K562 (cell line): ENCODE measurements at regions not wholly inside any gene's neighbourhood (a gene's known extent, or its start where the extent isn't known, plus 50 kb on each side); places are given as distances from the start of the nearest gene placed in this dataset.

Source experiments
- ATAC-seq: fragments of 200-7000 bp; cut with Tn5 transposase; 3 replicates; pipeline ENCODE4 v1.9.1; 2020; ENCODE audit warnings: moderate library complexity
- BruUV-seq: library from RNA; stranded (reverse); fragments of 400-500 nt; replicated peaks from 2 replicates; lab custom pipeline; 2021; lab: Mats Ljungman, UMichigan
- CTCF ChIA-PET: fragments of 300-600 bp; formaldehyde crosslinking; extraction: SDS; loops from one replicate; lab custom pipeline; 2021; ENCODE audit warnings: low intra/inter-chr PET ratio; lab: Yijun Ruan, JAX
- POLR2A ChIA-PET: fragments of 300-600, 350-650 bp; sonication (Branson Sonifier 250); formaldehyde crosslinking; extraction: SDS; loops from one replicate; lab custom pipeline; 2021; ENCODE audit warnings: antibody characterized with exemption, inconsistent platforms; lab: Yijun Ruan, JAX
- DNase-seq, 4 experiments: peaks; one replicate each; pipeline versions ENCODE4 v3.0.0 to v3.0.0-alpha.2; 2011 to 2018; ENCODE audit warnings: low spot score in 3 of 4, mixed read lengths in 3 of 4; ENCODE audit errors: extremely low read depth in 1 of 4
- FAIRE-seq: peaks from 2 replicates; lab custom pipeline; 2011; peaks lifted over from hg19 to GRCh38; lab: Jason Lieb, UNC
- H2AFZ ChIP-seq: 2 replicates; pipeline ENCODE4 v1.6.0; 2011; ENCODE audit warnings: low read depth, low read length, control low read depth, inconsistent platforms
- H3K27ac ChIP-seq: fragments of 200-600 bp; 3 replicates; pipeline ENCODE4 v1.8.0; 2011; ENCODE audit warnings: low read depth, mild to moderate bottlenecking, control low read depth, inconsistent platforms, low read length, moderate library complexity, mixed read lengths; ENCODE audit errors: extremely low read depth
- H3K27me3 ChIP-seq, 2 experiments: fragments of 300-600 bp in 1 of 2; 2 replicates in 1 of 2; 3 replicates in 1 of 2; pipeline versions ENCODE4 v1.6.0 to v1.8.0; 2011; ENCODE audit warnings: inconsistent platforms in 2 of 2, low read length in 2 of 2, mild to moderate bottlenecking in 1 of 2, mixed read lengths in 1 of 2, moderate library complexity in 1 of 2; ENCODE audit not compliant: control insufficient read depth in 2 of 2, insufficient read depth in 2 of 2
- H3K36me3 ChIP-seq: fragments of 300-600 bp; 3 replicates; pipeline ENCODE4 v1.8.0; 2011; ENCODE audit warnings: mild to moderate bottlenecking, low read length, inconsistent platforms; ENCODE audit not compliant: control insufficient read depth, insufficient read depth
- H3K4me1 ChIP-seq, 2 experiments: fragments of 200-600 bp in 1 of 2; replicated peaks in 1 of 2; 2 replicates in 1 of 2; 3 replicates in 1 of 2; pipeline versions ENCODE4 v1.5.1 to v1.8.0; 2011; ENCODE audit warnings: inconsistent platforms in 2 of 2, low read length in 2 of 2, mild to moderate bottlenecking in 1 of 2, mixed read lengths in 1 of 2, moderate library complexity in 1 of 2; ENCODE audit not compliant: control insufficient read depth in 2 of 2, insufficient read depth in 2 of 2
- H3K4me2 ChIP-seq: 2 replicates; pipeline ENCODE4 v1.6.1; 2011; ENCODE audit warnings: low read length, control low read depth, inconsistent platforms, mixed read lengths; ENCODE audit not compliant: insufficient read depth
- H3K4me3 ChIP-seq: fragments of 200-600 bp; sonication (generic), shearing (Covaris generic); 2 replicates; pipeline ENCODE4 v1.5.1; 2016; ENCODE audit warnings: control low read depth, inconsistent platforms
- H3K79me2 ChIP-seq: fragments of 200-600 bp; 3 replicates; pipeline ENCODE4 v1.8.0; 2011; ENCODE audit warnings: low read length, inconsistent platforms; ENCODE audit not compliant: control insufficient read depth, insufficient read depth
- H3K9ac ChIP-seq, 2 experiments: 2 replicates each; pipeline versions ENCODE4 v1.6.0 to v1.6.1; 2011; ENCODE audit warnings: low read depth in 2 of 2, low read length in 2 of 2, control low read depth in 1 of 2, inconsistent platforms in 1 of 2, mild to moderate bottlenecking in 1 of 2, mixed read lengths in 1 of 2; ENCODE audit not compliant: insufficient read depth in 1 of 2
- H3K9me1 ChIP-seq: one replicate; pipeline ENCODE4 v1.6.0; 2011; ENCODE audit warnings: inconsistent platforms, mild to moderate bottlenecking, low read length, moderate library complexity; ENCODE audit not compliant: control insufficient read depth, insufficient read depth
- H3K9me3 ChIP-seq: replicated peaks from 2 replicates; pipeline ENCODE4 v1.5.1; 2011; ENCODE audit warnings: low read depth, low read length, inconsistent platforms; ENCODE audit not compliant: control insufficient read depth, insufficient read depth
- H4K20me1 ChIP-seq: replicated peaks from 2 replicates; pipeline ENCODE4 v1.6.1; 2011; ENCODE audit warnings: low read length, inconsistent platforms, mixed read lengths; ENCODE audit not compliant: control insufficient read depth, insufficient read depth
- ARID3B ChIP-seq: fragments of 250-450 bp; sonication (Bioruptor Pico); IDR thresholded peaks from 2 replicates; pipeline ENCODE4 v1.4.0; 2020; ENCODE audit warnings: borderline replicate concordance
- BDP1 ChIP-seq: IDR thresholded peaks from 3 replicates; pipeline ENCODE4 v1.6.1; 2011; ENCODE audit not compliant: insufficient read length, insufficient read depth
- CTBP1 ChIP-seq: fragments of 450-650 bp; IDR thresholded peaks from 2 replicates; pipeline ENCODE4 v1.6.1; 2016; ENCODE audit warnings: borderline replicate concordance
- HNRNPH1 ChIP-seq: fragments of 200-400 bp; formaldehyde crosslinking; optimal IDR thresholded peaks from 2 replicates; pipeline ENCODE3; 2017; ENCODE audit warnings: low read depth, mild to moderate bottlenecking, low read length, moderate library complexity
- JUN ChIP-seq, 2 experiments: sonication (generic) in 1 of 2; formaldehyde crosslinking in 1 of 2; IDR thresholded peaks; 2 replicates each; pipeline versions ENCODE4 v1.6.1 to v1.8.0; 2012 to 2022; ENCODE audit warnings: borderline replicate concordance in 2 of 2, mild to moderate bottlenecking in 2 of 2, improper control_type of control experiment in 1 of 2, low read depth in 1 of 2, low read length in 1 of 2, missing genetic modification reagents in 1 of 2
- PHTF2 ChIP-seq: fragments of 250-450 bp; sonication (Bioruptor Pico); IDR thresholded peaks from 2 replicates; pipeline ENCODE4 v1.5.0; 2021; ENCODE audit warnings: mild to moderate bottlenecking
- TGIF2 ChIP-seq: sonication (generic); formaldehyde crosslinking; IDR thresholded peaks from 2 replicates; pipeline ENCODE4 v1.8.1; 2022; ENCODE audit warnings: mild to moderate bottlenecking, missing genetic modification reagents, moderate library complexity
- WGBS: fragments of 100-300 bp; shearing (Covaris generic); methylation state at CpG from one replicate; pipeline ENCODE4 v1.1.6; 2016; ENCODE audit warnings: low coverage, mixed read lengths; ENCODE audit not compliant: insufficient coverage; ENCODE audit errors: missing lambda C conversion rate; 5-methylcytosine and 5-hydroxymethylcytosine counted together
- in situ Hi-C: fragments of 300-500 bp; cut with MboI; formaldehyde crosslinking; loops from 4 replicates; pipeline ENCODE4 v1.15.0; 2018; ENCODE audit warnings: inconsistent platforms, mixed read lengths
- intact Hi-C: fragments of 100-400 bp; cut with micrococcal nuclease; formaldehyde crosslinking; loops from 2 replicates; pipeline ENCODE4 v1.14.2; 2022

GRCh38 chr5:67395790-67396418 lies 199.3 kb upstream of the CD180 start:
- Histone ChIP-seq H2AFZ (no peak overlapping the region), H3K4me2 (no peak overlapping the region)
- in situ Hi-C loops, result no loop called here
- 0% methylated on average over 2 of the region's 2 CpGs for WGBS
- TF ChIP-seq HNRNPH1, result no peak
- TF ChIP-seq BDP1, result no peak
- TF ChIP-seq PHTF2, result no peak
- no peak for TF ChIP-seq TGIF2 (CRISPR knock-in tag)
- no peak for TF ChIP-seq ARID3B (CRISPR knock-in tag)
- no peak for TF ChIP-seq JUN (IDR thresholded peaks at IDR 0.05; ENCODE audit: borderline replicate concordance, low read depth, low read length)
- no peak for TF ChIP-seq JUN (CRISPR knock-in tag; IDR thresholded peaks at IDR 0.05; ENCODE audit: borderline replicate concordance)
- TF ChIP-seq CTBP1, result no peak
- TF ChIP-seq, all 486 proteins: peak for 0
- no peak overlapping the region for H3K27ac ChIP-seq
- no peak for FAIRE-seq
- H3K4me1 ChIP-seq, result no peaks in the 10 kb centered on the region
- no peak for ATAC-seq
- ChIA-PET POLR2A (interaction anchor here (0.7 kb wide), 1 partner anchor 19 kb away, joined by 3 read pairs; no protein-coding TSS in a partner anchor), CTCF (no interaction called here)
- no peaks in the 10 kb centered on the region for H3K79me2 ChIP-seq
- no peaks in the 10 kb centered on the region for H4K20me1 ChIP-seq
- no peaks in the 10 kb centered on the region for H3K27me3 ChIP-seq
- H3K9ac ChIP-seq, result no peak overlapping the region
- no peaks in the 10 kb centered on the region for H3K9me1 ChIP-seq
- H3K36me3 ChIP-seq, result no peaks in the 10 kb centered on the region
- no peaks in the 10 kb centered on the region for H3K9me3 ChIP-seq
- intact Hi-C loops, result no loop called here
- H3K4me3 ChIP-seq, result no peak overlapping the region
- BruUV-seq, result no TSS peak
- no peak for DNase-seq
